Stimulated activated CD4-positive, alpha-beta T cell treated with anti-CD3 and anti-CD28 coated beads, TNF-alpha, amount 100 ng/mL, for 48 hours (primary cell): ENCODE measurements at regions not wholly inside any gene's neighbourhood (a gene's known extent, or its start where the extent isn't known, plus 50 kb on each side); places are given as distances from the start of the nearest gene placed in this dataset.
"Not testable (repeated sequence)": the region's sequence is repeated elsewhere in the genome, so short reads cannot be mapped to it uniquely, and the experiment has no call there.

Experiments
- DNase-seq, 3 donors: peaks; one replicate each; pipeline ENCODE4 v3.0.0-alpha.2; 2020; ENCODE audit warnings: low read depth in 3 of 3

- no peak for DNase-seq
These were observed 999.3 kb upstream of the GRIA3 start for GRCh38 chrX:122184791-122185190.

- no peak for DNase-seq
These were observed 996.9 kb upstream of the GRIA3 start for GRCh38 chrX:122187069-122187713.

GRCh38 chrX:122188751-122189150 lies 995.3 kb upstream of the GRIA3 start:
- no peak for DNase-seq

GRCh38 chrX:122196343-122196742 lies 987.7 kb upstream of the GRIA3 start:
- no peak for DNase-seq

GRCh38 chrX:122203399-122203798 lies 980.7 kb upstream of the GRIA3 start:
- no peak for DNase-seq

- DNase-seq: no peak
These were observed 965.4 kb upstream of the GRIA3 start for GRCh38 chrX:122218666-122219065.

GRCh38 chrX:122219226-122219625 lies 964.9 kb upstream of the GRIA3 start:
- DNase-seq: no peak

GRCh38 chrX:122219735-122220134 lies 964.3 kb upstream of the GRIA3 start:
- DNase-seq: no peak

GRCh38 chrX:122220644-122221373 lies 963.3 kb upstream of the GRIA3 start:
- no peak for DNase-seq

GRCh38 chrX:122221810-122222209 lies 962.3 kb upstream of the GRIA3 start:
- not testable (repeated sequence) for DNase-seq

- not testable (repeated sequence) for DNase-seq
These were observed 959.9 kb upstream of the GRIA3 start for GRCh38 chrX:122224137-122224536.

GRCh38 chrX:122238801-122239200 lies 945.3 kb upstream of the GRIA3 start:
- DNase-seq: no peak

GRCh38 chrX:122241959-122242358 lies 942.1 kb upstream of the GRIA3 start:
- DNase-seq: no peak

GRCh38 chrX:122244080-122244479 lies 940.0 kb upstream of the GRIA3 start:
- no peak for DNase-seq

GRCh38 chrX:122245175-122245574 lies 938.9 kb upstream of the GRIA3 start:
- DNase-seq: no peak

GRCh38 chrX:122245943-122246342 lies 938.1 kb upstream of the GRIA3 start:
- DNase-seq: no peak

- DNase-seq: no peak
These were observed 937.1 kb upstream of the GRIA3 start for GRCh38 chrX:122246937-122247336.

GRCh38 chrX:122248681-122249080 lies 935.4 kb upstream of the GRIA3 start:
- DNase-seq: no peak

- no peak for DNase-seq
These were observed 931.6 kb upstream of the GRIA3 start for GRCh38 chrX:122252454-122252853.

- DNase-seq: no peak
These were observed 915.7 kb upstream of the GRIA3 start for GRCh38 chrX:122268353-122268752.

GRCh38 chrX:122269243-122269781 lies 914.8 kb upstream of the GRIA3 start:
- DNase-seq: no peak

GRCh38 chrX:122270809-122271494 lies 913.1 kb upstream of the GRIA3 start:
- no peak for DNase-seq

GRCh38 chrX:122272011-122272410 lies 912.1 kb upstream of the GRIA3 start:
- DNase-seq: no peak
